Endothelial cell of umbilical vein (primary cell): ENCODE measurements at regions not wholly inside any gene's neighbourhood (a gene's known extent, or its start where the extent isn't known, plus 50 kb on each side); places are given as distances from the start of the nearest gene placed in this dataset.

Experiments used
- BruUV-seq: library from RNA; stranded (reverse); fragments of 400-500 nt; replicated peaks from 2 replicates; lab custom pipeline; 2021; lab: Mats Ljungman, UMichigan
- CTCF ChIA-PET: fragments of 300-600, 350-600 bp; sonication (Branson Sonifier 250); formaldehyde crosslinking; loops from one replicate; lab custom pipeline; 2021; ENCODE audit warnings: antibody characterized with exemption, inconsistent platforms; lab: Charles Lee
- POLR2A ChIA-PET: fragments of 300-600, 350-600 bp; sonication (Branson Sonifier 250); formaldehyde crosslinking; loops from one replicate; lab custom pipeline; 2021; ENCODE audit warnings: antibody characterized with exemption, inconsistent platforms; lab: Charles Lee
- DNase-seq: peaks from one replicate; pipeline ENCODE4 v3.0.0-alpha.2; 2011; ENCODE audit warnings: low read depth, low spot score
- FAIRE-seq: peaks from 2 replicates; lab custom pipeline; 2011; peaks lifted over from hg19 to GRCh38; lab: Jason Lieb, UNC
- H2AFZ ChIP-seq: 2 replicates; pipeline ENCODE4 v1.6.0; 2012; ENCODE audit warnings: low read depth, low read length, control low read depth, inconsistent platforms
- H3K27ac ChIP-seq: 2 replicates; pipeline ENCODE4 v1.5.1; 2011; ENCODE audit warnings: low read depth, mild to moderate bottlenecking, control low read depth, low read length, moderate library complexity; ENCODE audit not compliant: insufficient read depth
- H3K27me3 ChIP-seq, 2 experiments: 2 replicates each; pipeline versions ENCODE4 v1.6.0 to v1.6.1; 2011; ENCODE audit warnings: low read length in 2 of 2, mixed read lengths in 1 of 2; ENCODE audit not compliant: control insufficient read depth in 2 of 2, insufficient read depth in 2 of 2
- H3K36me3 ChIP-seq, 2 experiments: 2 replicates in 1 of 2; 3 replicates in 1 of 2; pipeline ENCODE4 v1.5.1; 2011; ENCODE audit warnings: low read length in 2 of 2, mild to moderate bottlenecking in 1 of 2, moderate library complexity in 1 of 2; ENCODE audit not compliant: control insufficient read depth in 2 of 2, insufficient read depth in 2 of 2; ENCODE audit errors: extremely low read depth in 1 of 2
- H3K4me1 ChIP-seq: 3 replicates; pipeline ENCODE4 v1.5.1; 2011; ENCODE audit warnings: mild to moderate bottlenecking, low read length; ENCODE audit not compliant: control insufficient read depth, insufficient read depth; ENCODE audit errors: extremely low read depth
- H3K4me2 ChIP-seq: 2 replicates; pipeline ENCODE4 v1.6.1; 2011; ENCODE audit warnings: low read length, control low read depth, mixed read lengths; ENCODE audit not compliant: insufficient read depth
- H3K4me3 ChIP-seq, 3 experiments: fragments of 200-600 bp in 1 of 3; sonication (generic), shearing (Covaris generic) in 1 of 3; replicated peaks in 1 of 3; 2 replicates each; pipeline ENCODE4 v1.5.1; 2011 to 2016; ENCODE audit warnings: control low read depth in 3 of 3, low read length in 3 of 3, mild to moderate bottlenecking in 2 of 3, inconsistent platforms in 1 of 3, low read depth in 1 of 3, moderate library complexity in 1 of 3; ENCODE audit not compliant: insufficient read depth in 1 of 3
- H3K79me2 ChIP-seq: 2 replicates; pipeline ENCODE4 v1.6.0; 2012; ENCODE audit warnings: low read length, inconsistent platforms; ENCODE audit not compliant: control insufficient read depth, insufficient read depth
- H3K9ac ChIP-seq: replicated peaks from 2 replicates; pipeline ENCODE3; 2011; ENCODE audit warnings: low read length, control low read depth; ENCODE audit not compliant: insufficient read depth; ENCODE audit errors: extremely low read depth
- H3K9me1 ChIP-seq: replicated peaks from 3 replicates; pipeline ENCODE4 v1.6.0; 2011; ENCODE audit warnings: mild to moderate bottlenecking, low read length; ENCODE audit not compliant: control insufficient read depth, insufficient read depth; ENCODE audit errors: extremely low read depth
- H3K9me3 ChIP-seq: replicated peaks from 2 replicates; pipeline ENCODE4 v1.5.1; 2012; ENCODE audit warnings: low read length, inconsistent platforms; ENCODE audit not compliant: control insufficient read depth, insufficient read depth
- H4K20me1 ChIP-seq: replicated peaks from 2 replicates; pipeline ENCODE3; 2011; ENCODE audit warnings: mild to moderate bottlenecking, low read length; ENCODE audit not compliant: control insufficient read depth, insufficient read depth; ENCODE audit errors: extremely low read depth
- EZH2 ChIP-seq: IDR thresholded peaks from 2 replicates; pipeline ENCODE4 v1.6.1; 2012; ENCODE audit warnings: borderline replicate concordance, low read depth, mild to moderate bottlenecking, moderate library complexity, low read length, inconsistent platforms; ENCODE audit not compliant: severe bottlenecking
- FOS ChIP-seq: IDR thresholded peaks from 2 replicates; pipeline ENCODE4 v1.6.1; 2011; ENCODE audit warnings: mild to moderate bottlenecking, low read length, moderate library complexity, borderline replicate concordance; ENCODE audit not compliant: insufficient read depth
- GATA2 ChIP-seq: IDR thresholded peaks from 2 replicates; pipeline ENCODE4 v1.7.0; 2011; ENCODE audit warnings: low read depth, mild to moderate bottlenecking, moderate library complexity, mixed read lengths, low read length; ENCODE audit not compliant: insufficient read length, insufficient read depth
- JUN ChIP-seq: IDR thresholded peaks from 2 replicates; pipeline ENCODE4 v1.6.1; 2011; ENCODE audit warnings: borderline replicate concordance, low read depth; ENCODE audit not compliant: insufficient read length, insufficient read depth
- MYC ChIP-seq: IDR thresholded peaks from one replicate; pipeline ENCODE4 v1.6.1; 2011; ENCODE audit warnings: mild to moderate bottlenecking, low read depth, low read length
- POLR2A ChIP-seq: IDR thresholded peaks from 2 replicates; pipeline ENCODE4 v1.6.1; 2012; ENCODE audit warnings: low read depth, mild to moderate bottlenecking, control low read depth, low read length
- POLR2AphosphoS5 ChIP-seq: IDR thresholded peaks from 2 replicates; pipeline ENCODE4 v1.6.1; 2012; ENCODE audit warnings: low read depth, mild to moderate bottlenecking, control low read depth, low read length, moderate library complexity; ENCODE audit not compliant: insufficient read depth
- dilution Hi-C: fragments of 300-500 bp; cut with MboI; formaldehyde crosslinking; loops from one replicate; pipeline ENCODE4 v1.15.0; 2019; ENCODE audit warnings: low sequenced_read_pairs; ENCODE audit not compliant: extremely low pct_ligation_motif_present
- intact Hi-C: fragments of 100-400 bp; cut with micrococcal nuclease; formaldehyde crosslinking; loops from one replicate; pipeline ENCODE4 v1.10.0; 2022
- TF ChIP-seq, protein P1 (sequence below), 2 donors: IDR thresholded peaks; 1 replicate in 1 of 2; 2 replicates in 1 of 2; pipeline ENCODE4 v1.5.1; 2011; ENCODE audit warnings: low read length in 2 of 2, mild to moderate bottlenecking in 2 of 2, moderate library complexity in 2 of 2, control low read depth in 1 of 2, inconsistent platforms in 1 of 2, low read depth in 1 of 2; ENCODE audit not compliant: insufficient read depth in 1 of 2; ENCODE audit errors: extremely low read depth in 1 of 2
- TF ChIP-seq, protein P2 (sequence below): IDR thresholded peaks from 2 replicates; pipeline ENCODE4 v1.6.1; 2011; ENCODE audit not compliant: insufficient read depth, insufficient read length

DNA sequence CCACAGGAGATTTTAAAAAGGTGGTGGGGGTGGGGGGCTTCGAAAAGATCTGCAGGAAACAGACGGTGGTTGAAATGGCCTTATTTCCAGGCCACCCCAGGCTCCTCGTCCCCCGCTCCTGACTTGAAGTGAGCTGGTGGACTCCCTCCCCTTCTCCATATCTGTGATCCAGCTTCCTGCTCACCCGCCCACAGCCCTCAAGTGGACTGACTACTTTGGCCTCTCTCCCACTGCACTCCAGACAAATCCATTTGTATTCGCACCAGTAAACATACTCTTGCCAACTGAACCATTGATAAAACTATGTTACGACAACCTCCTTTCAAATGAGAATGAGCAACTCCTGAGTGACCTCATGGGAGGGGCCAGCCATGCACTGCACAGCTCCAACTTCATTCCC lies 259.5 kb downstream of the COL4A1 start:
- Histone ChIP-seq H3K9me1 (no peaks in the 10 kb centered on the region), H4K20me1 (no peaks in the 10 kb centered on the region), H3K27me3 (no peaks in the 10 kb centered on the region), H3K4me2 (no peak overlapping the region), H3K36me3 (no peaks in the 10 kb centered on the region), H3K4me3 (no peak overlapping the region), H2AFZ (no peak overlapping the region), H3K9ac (no peak overlapping the region), H3K79me2 (no peaks in the 10 kb centered on the region), H3K4me1 (no peaks in the 10 kb centered on the region), H3K27ac (no peak overlapping the region), H3K9me3 (no peaks in the 10 kb centered on the region)
- POLR2A ChIA-PET: no interaction called here
- dilution Hi-C loops: no loop called here
- peak; percentile 35 for DNase-seq
- CTCF ChIA-PET: no interaction called here
- TF ChIP-seq, protein P1, sequence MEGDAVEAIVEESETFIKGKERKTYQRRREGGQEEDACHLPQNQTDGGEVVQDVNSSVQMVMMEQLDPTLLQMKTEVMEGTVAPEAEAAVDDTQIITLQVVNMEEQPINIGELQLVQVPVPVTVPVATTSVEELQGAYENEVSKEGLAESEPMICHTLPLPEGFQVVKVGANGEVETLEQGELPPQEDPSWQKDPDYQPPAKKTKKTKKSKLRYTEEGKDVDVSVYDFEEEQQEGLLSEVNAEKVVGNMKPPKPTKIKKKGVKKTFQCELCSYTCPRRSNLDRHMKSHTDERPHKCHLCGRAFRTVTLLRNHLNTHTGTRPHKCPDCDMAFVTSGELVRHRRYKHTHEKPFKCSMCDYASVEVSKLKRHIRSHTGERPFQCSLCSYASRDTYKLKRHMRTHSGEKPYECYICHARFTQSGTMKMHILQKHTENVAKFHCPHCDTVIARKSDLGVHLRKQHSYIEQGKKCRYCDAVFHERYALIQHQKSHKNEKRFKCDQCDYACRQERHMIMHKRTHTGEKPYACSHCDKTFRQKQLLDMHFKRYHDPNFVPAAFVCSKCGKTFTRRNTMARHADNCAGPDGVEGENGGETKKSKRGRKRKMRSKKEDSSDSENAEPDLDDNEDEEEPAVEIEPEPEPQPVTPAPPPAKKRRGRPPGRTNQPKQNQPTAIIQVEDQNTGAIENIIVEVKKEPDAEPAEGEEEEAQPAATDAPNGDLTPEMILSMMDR (IDR thresholded peaks at IDR 0.05; ENCODE audit: extremely low read depth in 1 of 2, insufficient read depth in 1 of 2, low read depth in 1 of 2, low read length in 2 of 2): no peak
- TF ChIP-seq FOS (no peak), EZH2 (no peak), GATA2 (no peak), MYC (no peak), JUN (no peak), POLR2AphosphoS5 (no peak), POLR2A (no peak)
- TF ChIP-seq, protein P2, sequence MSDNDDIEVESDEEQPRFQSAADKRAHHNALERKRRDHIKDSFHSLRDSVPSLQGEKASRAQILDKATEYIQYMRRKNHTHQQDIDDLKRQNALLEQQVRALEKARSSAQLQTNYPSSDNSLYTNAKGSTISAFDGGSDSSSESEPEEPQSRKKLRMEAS: no peak
- intact Hi-C loops: no loop called here
- no TSS peak for BruUV-seq
- FAIRE-seq: no peak
